ENCODE measurements at regions not wholly inside any gene's neighbourhood (a gene's known extent, or its start where the extent isn't known, plus 50 kb on each side); places are given as distances from the start of the nearest gene placed in this dataset.

GRCh38 chr14:66025779-66026178 lies 460.4 kb upstream of the CCDC196 start:
- TF ChIP-seq, protein P1, sequence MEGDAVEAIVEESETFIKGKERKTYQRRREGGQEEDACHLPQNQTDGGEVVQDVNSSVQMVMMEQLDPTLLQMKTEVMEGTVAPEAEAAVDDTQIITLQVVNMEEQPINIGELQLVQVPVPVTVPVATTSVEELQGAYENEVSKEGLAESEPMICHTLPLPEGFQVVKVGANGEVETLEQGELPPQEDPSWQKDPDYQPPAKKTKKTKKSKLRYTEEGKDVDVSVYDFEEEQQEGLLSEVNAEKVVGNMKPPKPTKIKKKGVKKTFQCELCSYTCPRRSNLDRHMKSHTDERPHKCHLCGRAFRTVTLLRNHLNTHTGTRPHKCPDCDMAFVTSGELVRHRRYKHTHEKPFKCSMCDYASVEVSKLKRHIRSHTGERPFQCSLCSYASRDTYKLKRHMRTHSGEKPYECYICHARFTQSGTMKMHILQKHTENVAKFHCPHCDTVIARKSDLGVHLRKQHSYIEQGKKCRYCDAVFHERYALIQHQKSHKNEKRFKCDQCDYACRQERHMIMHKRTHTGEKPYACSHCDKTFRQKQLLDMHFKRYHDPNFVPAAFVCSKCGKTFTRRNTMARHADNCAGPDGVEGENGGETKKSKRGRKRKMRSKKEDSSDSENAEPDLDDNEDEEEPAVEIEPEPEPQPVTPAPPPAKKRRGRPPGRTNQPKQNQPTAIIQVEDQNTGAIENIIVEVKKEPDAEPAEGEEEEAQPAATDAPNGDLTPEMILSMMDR (IDR thresholded peaks at IDR 0.05) = no peak
- TF ChIP-seq POLR2A (IDR thresholded peaks at IDR 0.05) = no peak
